IPS-15b (cell line): ENCODE measurements at regions not wholly inside any gene's neighbourhood (a gene's known extent, or its start where the extent isn't known, plus 50 kb on each side); places are given as distances from the start of the nearest gene placed in this dataset.

Experiments used
- H3K27me3 ChIP-seq: one replicate; pipeline ENCODE4 v1.6.1; 2013; ENCODE audit warnings: low read length; ENCODE audit not compliant: control insufficient read depth, insufficient read depth
- H3K36me3 ChIP-seq: one replicate; pipeline ENCODE4 v1.6.1; 2013; ENCODE audit warnings: low read length; ENCODE audit not compliant: control insufficient read depth, insufficient read depth
- H3K4me1 ChIP-seq: one replicate; pipeline ENCODE4 v1.6.1; 2013; ENCODE audit warnings: mild to moderate bottlenecking, low read length; ENCODE audit not compliant: control insufficient read depth, insufficient read depth
- H3K4me3 ChIP-seq: one replicate; pipeline ENCODE4 v1.5.1; 2013; ENCODE audit warnings: low read depth, low read length
- H3K9ac ChIP-seq: one replicate; pipeline ENCODE4 v1.6.1; 2013; ENCODE audit warnings: low read depth, mild to moderate bottlenecking, low read length
- H3K9me3 ChIP-seq: one replicate; pipeline ENCODE4 v1.6.1; 2013; ENCODE audit warnings: mild to moderate bottlenecking, low read length; ENCODE audit not compliant: control insufficient read depth, insufficient read depth

DNA sequence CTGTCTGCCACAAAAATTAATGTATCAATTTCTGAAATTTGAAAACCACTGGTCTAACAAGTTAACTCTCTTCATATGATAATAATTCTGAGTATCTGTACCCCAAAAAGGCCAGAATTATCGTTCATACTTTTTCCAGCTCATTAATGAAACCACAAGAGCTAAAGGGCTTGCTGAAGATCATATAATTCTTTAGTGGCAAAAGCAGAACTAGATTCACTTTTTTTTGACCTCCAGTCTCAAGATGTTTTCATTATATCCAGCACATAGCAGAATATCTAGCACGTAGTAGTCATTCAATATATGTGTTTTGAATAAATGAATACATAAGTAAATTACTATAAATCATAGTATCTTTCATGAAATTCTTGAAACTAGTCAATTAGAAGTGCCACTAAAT is 246.7 kb upstream of the KCNH8 start:
- H3K9ac ChIP-seq, result no peak overlapping the region
- no peak overlapping the region for H3K4me3 ChIP-seq
- no peaks in the 10 kb centered on the region for H3K4me1 ChIP-seq
- no peaks in the 10 kb centered on the region for H3K27me3 ChIP-seq
- H3K36me3 ChIP-seq, result no peaks in the 10 kb centered on the region
- H3K9me3 ChIP-seq, result no peaks in the 10 kb centered on the region

- H3K9ac ChIP-seq, result no peak overlapping the region
- H3K27me3 ChIP-seq, result no peaks in the 10 kb centered on the region
- no peak overlapping the region for H3K4me3 ChIP-seq
- H3K9me3 ChIP-seq, result no peaks in the 10 kb centered on the region
- H3K36me3 ChIP-seq, result no peaks in the 10 kb centered on the region
- H3K4me1 ChIP-seq, result no peaks in the 10 kb centered on the region
Observed at GRCh38 chr3:18900994-18901393, 247.3 kb upstream of the KCNH8 start.

DNA sequence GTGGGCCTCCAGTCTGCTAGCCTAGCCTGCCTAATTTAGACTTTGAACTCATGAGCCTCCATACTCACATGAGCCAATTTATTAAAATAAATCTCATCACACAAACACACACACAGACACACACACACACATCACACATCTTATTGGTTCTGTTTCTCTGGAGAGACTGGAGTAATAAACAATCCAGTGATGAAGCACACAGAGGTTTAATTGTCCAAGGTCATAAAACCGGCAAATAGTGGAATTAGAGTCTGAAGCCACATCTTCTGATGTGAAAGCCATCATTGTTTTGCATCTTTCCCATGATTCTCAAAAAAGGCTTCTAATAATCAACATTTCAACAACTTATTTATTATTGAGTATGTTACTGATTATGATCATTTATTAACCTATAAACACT is 249.4 kb upstream of the KCNH8 start:
- H3K4me3 ChIP-seq, result no peak overlapping the region
- H3K27me3 ChIP-seq, result no peaks in the 10 kb centered on the region
- H3K36me3 ChIP-seq, result no peaks in the 10 kb centered on the region
- H3K9ac ChIP-seq, result no peak overlapping the region
- H3K4me1 ChIP-seq, result no peaks in the 10 kb centered on the region
- no peaks in the 10 kb centered on the region for H3K9me3 ChIP-seq

GRCh38 chr3:18892756-18893155 is 255.6 kb upstream of the KCNH8 start:
- Histone ChIP-seq H3K4me1 (no peaks in the 10 kb centered on the region), H3K36me3 (no peaks in the 10 kb centered on the region), H3K4me3 (no peak overlapping the region), H3K27me3 (no peaks in the 10 kb centered on the region), H3K9ac (no peak overlapping the region), H3K9me3 (no peaks in the 10 kb centered on the region)

GRCh38 chr3:18892047-18892446 is 256.3 kb upstream of the KCNH8 start:
- Histone ChIP-seq H3K4me1 (no peaks in the 10 kb centered on the region), H3K4me3 (no peak overlapping the region), H3K9ac (no peak overlapping the region), H3K9me3 (no peaks in the 10 kb centered on the region), H3K27me3 (no peaks in the 10 kb centered on the region), H3K36me3 (no peaks in the 10 kb centered on the region)

GRCh38 chr3:18891641-18892040 is 256.7 kb upstream of the KCNH8 start:
- Histone ChIP-seq H3K36me3 (no peaks in the 10 kb centered on the region), H3K4me1 (no peaks in the 10 kb centered on the region), H3K9ac (no peak overlapping the region), H3K9me3 (no peaks in the 10 kb centered on the region), H3K27me3 (no peaks in the 10 kb centered on the region), H3K4me3 (no peak overlapping the region)

DNA sequence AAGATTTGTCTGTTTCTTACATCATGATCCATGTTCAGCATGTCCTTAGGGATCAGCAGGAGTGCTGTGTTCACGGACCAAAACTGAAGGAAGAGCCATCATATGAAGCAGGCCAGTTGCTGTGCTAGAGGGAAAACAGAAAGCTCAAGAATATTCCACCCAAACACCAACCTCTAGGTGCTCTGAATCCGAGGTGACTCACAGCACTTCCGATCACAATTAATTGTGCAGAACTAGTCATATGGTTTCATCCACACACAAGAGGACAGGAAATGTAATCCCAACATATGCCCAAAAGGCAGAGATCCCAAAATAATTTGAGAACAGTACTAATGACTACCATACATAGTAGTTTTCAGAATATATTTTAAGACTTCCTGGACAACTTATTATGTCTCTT is 257.9 kb upstream of the KCNH8 start:
- H3K4me3 ChIP-seq, result no peak overlapping the region
- H3K36me3 ChIP-seq, result no peaks in the 10 kb centered on the region
- H3K4me1 ChIP-seq, result no peaks in the 10 kb centered on the region
- no peaks in the 10 kb centered on the region for H3K27me3 ChIP-seq
- H3K9me3 ChIP-seq, result no peaks in the 10 kb centered on the region
- H3K9ac ChIP-seq, result no peak overlapping the region

- Histone ChIP-seq H3K4me1 (no peaks in the 10 kb centered on the region), H3K9ac (no peak overlapping the region)
Observed at GRCh38 chr3:18888819-18889218, 259.5 kb upstream of the KCNH8 start.

GRCh38 chr3:18888370-18888769 is 259.9 kb upstream of the KCNH8 start:
- H3K27me3 ChIP-seq, result no peaks in the 10 kb centered on the region
- H3K9me3 ChIP-seq, result no peaks in the 10 kb centered on the region
- H3K4me1 ChIP-seq, result no peaks in the 10 kb centered on the region
- H3K36me3 ChIP-seq, result no peaks in the 10 kb centered on the region
- no peak overlapping the region for H3K9ac ChIP-seq
- no peak overlapping the region for H3K4me3 ChIP-seq

More at GRCh38 chr3:18888819-18889218, 259.5 kb upstream of the KCNH8 start:
- Histone ChIP-seq H3K27me3 (no peaks in the 10 kb centered on the region), H3K4me3 (no peak overlapping the region), H3K36me3 (no peaks in the 10 kb centered on the region), H3K9me3 (no peaks in the 10 kb centered on the region)

DNA sequence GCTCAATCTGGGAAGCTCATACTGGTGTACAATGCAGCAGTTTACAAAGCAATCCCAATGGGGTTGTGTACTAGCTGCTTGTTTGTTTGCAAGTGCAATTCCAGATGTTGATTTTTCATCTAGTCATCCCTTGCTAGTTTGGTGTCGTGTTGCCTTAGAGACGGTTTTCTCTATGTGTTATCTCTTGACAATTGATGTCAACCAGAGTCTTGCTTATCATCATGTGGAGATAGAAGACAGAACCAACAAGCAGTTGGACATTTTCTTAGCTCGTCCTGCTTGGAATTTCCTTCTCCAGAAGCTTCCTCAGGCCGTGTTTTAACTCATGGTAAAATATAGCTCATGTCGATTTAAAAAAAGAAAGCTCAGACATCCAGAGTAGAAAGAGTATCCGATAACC is 262.0 kb upstream of the KCNH8 start:
- Histone ChIP-seq H3K9me3 (no peaks in the 10 kb centered on the region), H3K27me3 (no peaks in the 10 kb centered on the region), H3K36me3 (no peaks in the 10 kb centered on the region), H3K4me3 (no peak overlapping the region), H3K9ac (no peak overlapping the region), H3K4me1 (no peaks in the 10 kb centered on the region)

DNA sequence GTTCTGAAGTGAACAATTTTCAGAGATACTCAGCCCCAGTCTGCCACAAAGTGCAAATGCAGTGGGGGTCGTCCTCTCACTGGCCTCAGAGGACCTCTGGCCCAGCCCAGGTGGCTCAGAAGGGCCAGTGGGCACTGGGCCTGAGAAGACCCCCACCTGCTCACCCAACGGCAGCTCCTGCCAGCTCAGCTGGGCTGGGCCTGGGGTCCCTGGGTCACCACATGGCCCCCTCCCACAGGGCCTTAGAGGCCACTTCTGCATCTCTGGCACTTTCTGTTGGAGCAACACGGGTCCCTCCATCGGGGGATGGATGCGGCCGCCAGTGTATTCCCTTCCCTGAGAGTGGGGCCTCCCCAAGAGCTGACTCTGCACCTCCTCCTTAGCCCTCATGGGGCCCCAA is 262.7 kb upstream of the KCNH8 start:
- Histone ChIP-seq H3K4me3 (no peak overlapping the region), H3K9me3 (no peaks in the 10 kb centered on the region), H3K9ac (no peak overlapping the region), H3K27me3 (no peaks in the 10 kb centered on the region), H3K36me3 (no peaks in the 10 kb centered on the region), H3K4me1 (no peaks in the 10 kb centered on the region)

DNA sequence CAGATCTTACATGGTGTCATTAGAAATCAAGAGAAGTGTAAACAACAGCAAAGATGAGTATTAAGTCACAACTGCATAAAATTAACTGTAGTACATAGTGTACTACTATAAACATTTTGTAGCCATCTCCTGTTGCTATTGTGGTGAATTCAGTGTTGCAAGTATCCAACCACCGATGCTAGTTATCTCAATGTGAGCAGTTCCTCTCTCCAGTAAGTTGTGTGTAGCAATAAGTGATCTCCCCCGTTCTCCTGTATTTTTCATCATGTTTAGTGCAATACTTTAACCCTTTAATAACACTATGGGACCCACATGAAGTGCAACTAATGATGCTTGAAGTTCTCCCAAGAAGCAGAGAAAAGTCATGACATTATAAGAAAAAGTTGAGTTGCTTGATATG is 264.7 kb upstream of the KCNH8 start:
- Histone ChIP-seq H3K27me3 (no peaks in the 10 kb centered on the region), H3K36me3 (no peaks in the 10 kb centered on the region), H3K9me3 (no peaks in the 10 kb centered on the region), H3K9ac (no peak overlapping the region), H3K4me1 (no peaks in the 10 kb centered on the region), H3K4me3 (no peak overlapping the region)

DNA sequence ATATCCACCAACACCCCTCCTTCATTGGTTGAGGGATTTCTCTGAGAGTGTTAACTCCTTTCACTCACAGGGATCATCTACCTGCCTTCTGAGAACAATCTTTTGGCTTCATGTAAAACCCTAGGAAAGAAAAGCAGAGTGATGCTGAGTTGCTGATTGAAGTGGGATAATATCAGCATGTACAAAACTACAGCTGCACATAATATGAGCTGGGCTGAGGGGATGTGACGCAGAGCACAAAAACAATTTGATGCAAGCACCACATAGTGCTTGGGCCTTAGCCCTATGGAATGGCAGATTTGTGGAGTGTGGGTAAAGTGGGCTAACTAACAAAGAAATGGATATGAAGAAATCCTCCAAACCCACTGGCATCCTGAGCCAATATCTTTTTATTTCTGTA is 267.6 kb upstream of the KCNH8 start:
- no peak overlapping the region for H3K9ac ChIP-seq
- H3K4me1 ChIP-seq, result no peaks in the 10 kb centered on the region
- H3K27me3 ChIP-seq, result no peaks in the 10 kb centered on the region
- H3K36me3 ChIP-seq, result no peaks in the 10 kb centered on the region
- no peaks in the 10 kb centered on the region for H3K9me3 ChIP-seq
- H3K4me3 ChIP-seq, result no peak overlapping the region
